OCI-LY7 (cell line): ENCODE measurements at regions not wholly inside any gene's neighbourhood (a gene's known extent, or its start where the extent isn't known, plus 50 kb on each side); places are given as distances from the start of the nearest gene placed in this dataset.

ENCODE experiments used
- BruUV-seq: library from RNA; stranded (reverse); fragments of 400-500 nt; replicated peaks from 2 replicates; lab custom pipeline; 2021; lab: Mats Ljungman, UMichigan
- CTCF ChIA-PET: fragments of 300-600 bp; sonication (Branson Sonifier 250); formaldehyde crosslinking; loops from one replicate; lab custom pipeline; 2022; ENCODE audit warnings: antibody characterized with exemption; ENCODE audit not compliant: unreplicated experiment; lab: Charles Lee
- POLR2A ChIA-PET: fragments of 300-600 bp; sonication (Branson Sonifier 250); formaldehyde crosslinking; loops from one replicate; lab custom pipeline; 2022; ENCODE audit warnings: antibody characterized with exemption; lab: Charles Lee
- DNase-seq: peaks from one replicate; pipeline ENCODE4 v3.0.0-alpha.2; 2015; ENCODE audit warnings: low spot score
- H2AFZ ChIP-seq: fragments of 200-600 bp; sonication (generic), shearing (Covaris generic); 2 replicates; pipeline ENCODE4 v1.6.1; 2014; ENCODE audit warnings: mild to moderate bottlenecking, antibody characterized with exemption, low read length, moderate library complexity
- H3K27ac ChIP-seq: fragments of 200-600 bp; sonication (generic); 2 replicates; pipeline ENCODE4 v1.5.1; 2014; ENCODE audit warnings: mixed run types, low read depth, mild to moderate bottlenecking, moderate library complexity, low read length, inconsistent platforms; ENCODE audit not compliant: poor library complexity, severe bottlenecking
- H3K36me3 ChIP-seq: fragments of 200-600 bp; sonication (generic); 2 replicates; pipeline ENCODE4 v1.6.1; 2014; ENCODE audit warnings: mild to moderate bottlenecking, antibody characterized with exemption, low read length, moderate library complexity, mixed read lengths; ENCODE audit not compliant: insufficient read depth
- H3K4me1 ChIP-seq: fragments of 200-600 bp; sonication (generic); 2 replicates; pipeline ENCODE4 v1.5.1; 2014; ENCODE audit warnings: mild to moderate bottlenecking, low read length; ENCODE audit not compliant: insufficient read depth, poor library complexity, severe bottlenecking
- H3K4me2 ChIP-seq: fragments of 200-600 bp; sonication (generic); 2 replicates; pipeline ENCODE4 v1.6.1; 2014; ENCODE audit warnings: mild to moderate bottlenecking, low read length
- H3K4me3 ChIP-seq: fragments of 200-600 bp; sonication (generic); 2 replicates; pipeline ENCODE4 v1.5.1; 2014; ENCODE audit warnings: mild to moderate bottlenecking, low read depth, low read length; ENCODE audit not compliant: poor library complexity, severe bottlenecking
- H3K79me2 ChIP-seq: fragments of 200-600 bp; sonication (generic); 2 replicates; pipeline ENCODE4 v1.6.1; 2016; ENCODE audit warnings: low read depth, mild to moderate bottlenecking, low read length, moderate library complexity, mixed read lengths; ENCODE audit not compliant: insufficient read depth
- H3K9me2 ChIP-seq: fragments of 200-600 bp; sonication (generic); 2 replicates; pipeline ENCODE4 v1.6.1; 2016; ENCODE audit warnings: mild to moderate bottlenecking, low read length, mixed read lengths; ENCODE audit not compliant: insufficient read depth
- H3K9me3 ChIP-seq: fragments of 200-600 bp; sonication (generic); 2 replicates; pipeline ENCODE4 v1.6.1; 2014; ENCODE audit warnings: mild to moderate bottlenecking, mixed run types, low read length, mixed read lengths
- H4K20me1 ChIP-seq: fragments of 200-600 bp; sonication (generic); 2 replicates; pipeline ENCODE4 v1.6.1; 2014; ENCODE audit warnings: mild to moderate bottlenecking, antibody characterized with exemption, low read length, moderate library complexity, mixed read lengths; ENCODE audit not compliant: insufficient read depth
- CTCF ChIP-seq: fragments of 200-600 bp; sonication (generic); conservative IDR thresholded peaks from 2 replicates; pipeline ENCODE4 v1.5.1; 2014; ENCODE audit warnings: mild to moderate bottlenecking, antibody characterized with exemption, low read length, moderate library complexity, mixed read lengths
- EZH2phosphoT487 ChIP-seq: fragments of 200-600 bp; sonication (generic); IDR thresholded peaks from 2 replicates; pipeline ENCODE4 v1.6.1; 2018; ENCODE audit warnings: low read depth, borderline replicate concordance, mild to moderate bottlenecking, mixed run types, antibody characterized with exemption, low read length, moderate library complexity, mixed read lengths
- intact Hi-C: fragments of 100-400 bp; cut with micrococcal nuclease; formaldehyde crosslinking; loops from one replicate; pipeline ENCODE4 v1.10.0; 2022; ENCODE audit not compliant: unreplicated experiment

- ChIA-PET POLR2A (interaction anchor here (0.7 to 11.0 kb wide), 15 partner anchors 8 to 610 kb away, joined by 3 to 285 read pairs (median 5); no protein-coding TSS in a partner anchor), CTCF (interaction anchor here (0.7 to 2.1 kb wide), 4 partner anchors 8 to 55 kb away, joined by 3 to 8 read pairs (median 4); no protein-coding TSS in a partner anchor)
- no TSS peak for BruUV-seq
- H3K9me2 ChIP-seq, result no peaks in the 10 kb centered on the region
- peak overlapping the region; percentile 99 for H3K27ac ChIP-seq
- peak overlapping the region; percentile 78 for H3K4me2 ChIP-seq
- peak overlapping the region; percentile 59 for H3K4me3 ChIP-seq
- H3K9me3 ChIP-seq, result peaks cover 28% of the 10 kb centered on the region
- intact Hi-C loops, result loop anchor here (1.0 to 2.0 kb wide), 4 partner anchors 33 to 613 kb away; no protein-coding TSS in a partner anchor
- H3K36me3 ChIP-seq, result peaks cover 19% of the 10 kb centered on the region
- DNase-seq, result peak; percentile 95
- no peak for TF ChIP-seq CTCF
- H3K4me1 ChIP-seq, result peaks cover 70% of the 10 kb centered on the region
- no peaks in the 10 kb centered on the region for H3K79me2 ChIP-seq
- H2AFZ ChIP-seq, result peak overlapping the region; percentile 57; the same call in 1 of the 2 replicates
- H4K20me1 ChIP-seq, result no peaks in the 10 kb centered on the region
These were observed 556.1 kb downstream of the CMPK2 start for GRCh38 chr2:6309415-6310255.

- Histone ChIP-seq H3K9me3 (peaks cover 27% of the 10 kb centered on the region), H3K9me2 (no peaks in the 10 kb centered on the region), H3K27ac (peak overlapping the region; percentile 99), H3K4me3 (peak overlapping the region; percentile 59), H3K4me1 (peaks cover 75% of the 10 kb centered on the region), H4K20me1 (no peaks in the 10 kb centered on the region), H3K4me2 (peak overlapping the region; percentile 78), H3K79me2 (no peaks in the 10 kb centered on the region), H2AFZ (peak overlapping the region; percentile 45; the same call in 1 of the 2 replicates), H3K36me3 (peaks cover 19% of the 10 kb centered on the region)
- DNase-seq, result peak; percentile 72
- CTCF ChIA-PET, result interaction anchor here (1.2 to 2.1 kb wide), 2 partner anchors 9 to 30 kb away, joined by 3 to 8 read pairs; no protein-coding TSS in a partner anchor
- TF ChIP-seq EZH2phosphoT487, result no peak
- no peak for TF ChIP-seq CTCF
- POLR2A ChIA-PET, result interaction anchor here (0.5 to 11.0 kb wide), 24 partner anchors 8 to 614 kb away, joined by 3 to 285 read pairs (median 4); no protein-coding TSS in a partner anchor
- TSS peak; percentile 86 for BruUV-seq
- intact Hi-C loops, result loop anchor here (1.0 to 2.0 kb wide), 4 partner anchors 32 to 614 kb away; no protein-coding TSS in a partner anchor
These were observed 555.2 kb downstream of the CMPK2 start for GRCh38 chr2:6310256-6311215.
